SJSA1 (cell line): ENCODE measurements at regions not wholly inside any gene's neighbourhood (a gene's known extent, or its start where the extent isn't known, plus 50 kb on each side); places are given as distances from the start of the nearest gene placed in this dataset.
"Not testable (repeated sequence)": the region's sequence is repeated elsewhere in the genome, so short reads cannot be mapped to it uniquely, and the experiment has no call there.

Experiments used
- DNase-seq, 2 experiments: peaks; one replicate each; pipeline ENCODE4 v3.0.0-alpha.2; 2015 to 2020; ENCODE audit warnings: low spot score in 2 of 2, low read depth in 1 of 2
- H3K27ac ChIP-seq: fragments of 250-450 bp; sonication (Bioruptor Pico); 2 replicates; pipeline ENCODE4 v1.5.1; 2020; ENCODE audit warnings: mild to moderate bottlenecking, moderate library complexity
- H3K27me3 ChIP-seq: fragments of 250-450 bp; sonication (Bioruptor Pico); replicated peaks from 2 replicates; pipeline ENCODE4 v1.5.1; 2020; ENCODE audit warnings: mild to moderate bottlenecking, moderate library complexity
- H3K36me3 ChIP-seq: fragments of 250-450 bp; sonication (Bioruptor Pico); 2 replicates; pipeline ENCODE4 v1.5.1; 2020; ENCODE audit warnings: mild to moderate bottlenecking
- H3K4me1 ChIP-seq: fragments of 250-450 bp; sonication (Bioruptor Pico); replicated peaks from 2 replicates; pipeline ENCODE4 v1.6.1; 2021; ENCODE audit warnings: mild to moderate bottlenecking
- H3K4me3 ChIP-seq: fragments of 250-450 bp; sonication (Bioruptor Pico); 2 replicates; pipeline ENCODE4 v1.5.1; 2020; ENCODE audit warnings: mild to moderate bottlenecking
- H3K9me3 ChIP-seq: fragments of 250-450 bp; sonication (Bioruptor Pico); replicated peaks from 2 replicates; pipeline ENCODE4 v1.5.1; 2020; ENCODE audit warnings: mild to moderate bottlenecking

GRCh38 chr7:55261386-55261770, 103.8 kb upstream of the LANCL2 start:
- peak in 1 of 2 experiments; percentile 25 for DNase-seq
- Histone ChIP-seq H3K4me3 (no peak overlapping the region), H3K27ac (no peak overlapping the region), H3K27me3 (no peaks in the 10 kb centered on the region), H3K36me3 (no peaks in the 10 kb centered on the region), H3K9me3 (no peaks in the 10 kb centered on the region), H3K4me1 (0 out of 2 replicates have a peak, but pooled peaks cover 4% of the 10 kb centered on the region)

GRCh38 chr7:55265328-55265727, 99.8 kb upstream of the LANCL2 start:
- H3K9me3 ChIP-seq, H3K36me3 ChIP-seq, H3K4me1 ChIP-seq, H3K27ac ChIP-seq, DNase-seq, H3K27me3 ChIP-seq, H3K4me3 ChIP-seq: not testable (repeated sequence)

- DNase-seq = peak in 1 of 2 experiments; percentile 39
- peaks cover 4% of the 10 kb centered on the region; the same call in 1 of the 2 replicates for H3K4me1 ChIP-seq
- H3K27ac ChIP-seq = no peak overlapping the region
- no peaks in the 10 kb centered on the region for H3K36me3 ChIP-seq
- H3K9me3 ChIP-seq = no peaks in the 10 kb centered on the region
- no peak overlapping the region for H3K4me3 ChIP-seq
- H3K27me3 ChIP-seq = no peaks in the 10 kb centered on the region
These were observed 99.1 kb upstream of the LANCL2 start for GRCh38 chr7:55265836-55266642.

GRCh38 chr7:55271069-55271626, 94.0 kb upstream of the LANCL2 start:
- no peaks in the 10 kb centered on the region; the same call in 1 of the 2 replicates for H3K4me1 ChIP-seq
- H3K9me3 ChIP-seq = no peaks in the 10 kb centered on the region
- no peak overlapping the region for H3K27ac ChIP-seq
- no peak overlapping the region for H3K4me3 ChIP-seq
- no peaks in the 10 kb centered on the region for H3K36me3 ChIP-seq
- no peaks in the 10 kb centered on the region for H3K27me3 ChIP-seq
- DNase-seq = no peak

- Histone ChIP-seq H3K36me3 (no peaks in the 10 kb centered on the region), H3K4me3 (no peak overlapping the region), H3K27me3 (no peaks in the 10 kb centered on the region), H3K27ac (no peak overlapping the region), H3K9me3 (no peaks in the 10 kb centered on the region), H3K4me1 (no peaks in the 10 kb centered on the region; the same call in 1 of the 2 replicates)
- DNase-seq = no peak
These were observed 93.5 kb upstream of the LANCL2 start for GRCh38 chr7:55271661-55272060.

GRCh38 chr7:55272328-55272727, 92.8 kb upstream of the LANCL2 start:
- H3K4me1 ChIP-seq = no peaks in the 10 kb centered on the region
- no peak overlapping the region for H3K4me3 ChIP-seq
- no peaks in the 10 kb centered on the region for H3K27me3 ChIP-seq
- DNase-seq = no peak
- H3K27ac ChIP-seq = no peak overlapping the region
- no peaks in the 10 kb centered on the region for H3K9me3 ChIP-seq
- H3K36me3 ChIP-seq = no peaks in the 10 kb centered on the region

GRCh38 chr7:55273186-55273980, 91.8 kb upstream of the LANCL2 start:
- Histone ChIP-seq H3K9me3 (no peaks in the 10 kb centered on the region), H3K4me1 (no peaks in the 10 kb centered on the region), H3K36me3 (no peaks in the 10 kb centered on the region), H3K4me3 (no peak overlapping the region), H3K27ac (no peak overlapping the region), H3K27me3 (no peaks in the 10 kb centered on the region)
- no peak for DNase-seq

GRCh38 chr7:55274156-55274555, 91.0 kb upstream of the LANCL2 start:
- Histone ChIP-seq H3K4me3 (no peak overlapping the region), H3K27ac (no peak overlapping the region), H3K9me3 (no peaks in the 10 kb centered on the region), H3K36me3 (no peaks in the 10 kb centered on the region), H3K4me1 (no peaks in the 10 kb centered on the region), H3K27me3 (no peaks in the 10 kb centered on the region)
- DNase-seq = no peak

- no peaks in the 10 kb centered on the region for H3K27me3 ChIP-seq
- no peak overlapping the region for H3K4me3 ChIP-seq
- no peaks in the 10 kb centered on the region for H3K9me3 ChIP-seq
- no peaks in the 10 kb centered on the region for H3K36me3 ChIP-seq
- H3K27ac ChIP-seq = no peak overlapping the region
- DNase-seq = no peak
- no peaks in the 10 kb centered on the region for H3K4me1 ChIP-seq
These were observed 89.6 kb upstream of the LANCL2 start for GRCh38 chr7:55275291-55276200.

- H3K9me3 ChIP-seq = no peaks in the 10 kb centered on the region
- no peak overlapping the region for H3K4me3 ChIP-seq
- no peaks in the 10 kb centered on the region; the same call in 1 of the 2 replicates for H3K27me3 ChIP-seq
- DNase-seq = no peak
- no peaks in the 10 kb centered on the region for H3K36me3 ChIP-seq
- H3K27ac ChIP-seq = no peak overlapping the region
- no peaks in the 10 kb centered on the region for H3K4me1 ChIP-seq
These were observed 88.4 kb upstream of the LANCL2 start for GRCh38 chr7:55276572-55277295.

GRCh38 chr7:55277916-55278315, 87.2 kb upstream of the LANCL2 start:
- no peak overlapping the region for H3K4me3 ChIP-seq
- no peaks in the 10 kb centered on the region; the same call in none of the 2 replicates for H3K27me3 ChIP-seq
- H3K9me3 ChIP-seq = no peaks in the 10 kb centered on the region
- no peak overlapping the region for H3K27ac ChIP-seq
- no peaks in the 10 kb centered on the region for H3K36me3 ChIP-seq
- no peak for DNase-seq
- H3K4me1 ChIP-seq = no peaks in the 10 kb centered on the region

- Histone ChIP-seq H3K36me3 (no peaks in the 10 kb centered on the region), H3K27ac (no peak overlapping the region), H3K4me3 (no peak overlapping the region), H3K9me3 (no peaks in the 10 kb centered on the region), H3K27me3 (no peaks in the 10 kb centered on the region; the same call in none of the 2 replicates), H3K4me1 (no peaks in the 10 kb centered on the region)
- DNase-seq = no peak
These were observed 86.8 kb upstream of the LANCL2 start for GRCh38 chr7:55278321-55278720.
